Esophagus squamous epithelium (tissue), 5 donors: ENCODE measurements at regions not wholly inside any gene's neighbourhood (a gene's known extent, or its start where the extent isn't known, plus 50 kb on each side); places are given as distances from the start of the nearest gene placed in this dataset.

Source experiments
- DNase-seq: peaks from one replicate; lab custom pipeline; 2025; lab: John Stamatoyannopoulos, UW
- H3K27ac ChIP-seq, 4 donors: fragments of 200-600 bp; sonication (generic); one replicate each; pipeline ENCODE4 v1.5.1; 2016 to 2019; ENCODE audit warnings: mild to moderate bottlenecking in 1 of 4
- H3K27me3 ChIP-seq, 4 donors: fragments of 200-600 bp; sonication (generic); 1 replicate in 3 of 4; 2 replicates in 1 of 4; pipeline versions ENCODE4 v1.5.1 to v1.6.0; 2017 to 2021; ENCODE audit warnings: antibody characterized with exemption in 1 of 4
- H3K36me3 ChIP-seq, 3 donors: fragments of 200-600 bp; sonication (generic); one replicate each; pipeline ENCODE4 v1.5.1; 2016 to 2019
- H3K4me1 ChIP-seq, 3 donors: fragments of 200-600 bp; sonication (generic); one replicate each; pipeline ENCODE4 v1.5.1; 2017 to 2019
- H3K4me3 ChIP-seq, 4 donors: fragments of 200-600 bp; sonication (generic); 1 replicate in 3 of 4; 2 replicates in 1 of 4; pipeline ENCODE4 v1.5.1; 2016 to 2019; ENCODE audit warnings: mild to moderate bottlenecking in 2 of 4, moderate library complexity in 1 of 4
- H3K9me3 ChIP-seq, 3 donors: fragments of 200-600 bp; sonication (generic); one replicate each; pipeline ENCODE4 v1.5.1; 2016 to 2019
- POLR2A ChIP-seq, 4 donors: fragments of 450-650 bp; IDR thresholded peaks; one replicate each; pipeline ENCODE4 v1.6.1; 2017; ENCODE audit warnings: antibody characterized with exemption in 4 of 4, mild to moderate bottlenecking in 4 of 4, moderate library complexity in 3 of 4
- WGBS, 2 donors: methylation state at CpG; one replicate each; pipeline ENCODE4 v1.1.5; 2018; 5-methylcytosine and 5-hydroxymethylcytosine counted together
- intact Hi-C: fragments of 100-400 bp; cut with DNase I; formaldehyde crosslinking; loops from one replicate; pipeline ENCODE4 v1.15.0; 2022
- TF ChIP-seq, protein P1 (sequence below), 6 experiments: fragments of 450-650 bp in 4 of 6; fragments of 200-600 bp in 2 of 6; sonication (generic) in 2 of 6; IDR thresholded peaks; one replicate each; pipeline ENCODE4 v1.5.1; 2016 to 2019; ENCODE audit warnings: antibody characterized with exemption in 6 of 6, mild to moderate bottlenecking in 4 of 6, moderate library complexity in 4 of 6
- donor health status: DM: yes; HTN: yes; CAD: no.

DNA sequence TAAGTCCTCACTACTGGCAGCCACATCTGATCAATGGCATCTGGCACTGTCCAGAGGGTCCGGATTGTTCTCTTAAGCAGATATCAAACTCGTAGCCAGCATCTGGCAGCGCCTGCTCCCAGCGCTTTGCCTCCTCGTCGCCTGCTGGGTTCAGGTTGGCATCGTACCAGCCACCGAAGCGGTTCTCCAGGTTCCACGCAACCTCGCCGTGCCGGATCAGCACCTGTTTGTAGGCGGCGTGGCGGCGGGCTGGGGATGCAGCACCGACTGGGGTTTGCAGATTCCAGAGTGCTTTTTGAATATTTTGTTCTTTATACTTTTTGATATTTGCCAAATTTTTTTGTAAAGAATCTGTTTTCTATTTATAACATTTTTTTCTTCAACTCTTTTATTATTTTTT, 111.6 kb downstream of the NR2F2 start:
- Histone ChIP-seq H3K27ac (no peak overlapping the region), H3K27me3 (no peaks in the 10 kb centered on the region), H3K36me3 (no peaks in the 10 kb centered on the region), H3K4me1 (no peaks in the 10 kb centered on the region), H3K9me3 (no peaks in the 10 kb centered on the region), H3K4me3 (no peak overlapping the region)
- 87 to 91% methylated on average over 14 to 17 of the region's 18 CpGs for WGBS, 2 donors
- DNase-seq, result no peak
- TF ChIP-seq, protein P1, sequence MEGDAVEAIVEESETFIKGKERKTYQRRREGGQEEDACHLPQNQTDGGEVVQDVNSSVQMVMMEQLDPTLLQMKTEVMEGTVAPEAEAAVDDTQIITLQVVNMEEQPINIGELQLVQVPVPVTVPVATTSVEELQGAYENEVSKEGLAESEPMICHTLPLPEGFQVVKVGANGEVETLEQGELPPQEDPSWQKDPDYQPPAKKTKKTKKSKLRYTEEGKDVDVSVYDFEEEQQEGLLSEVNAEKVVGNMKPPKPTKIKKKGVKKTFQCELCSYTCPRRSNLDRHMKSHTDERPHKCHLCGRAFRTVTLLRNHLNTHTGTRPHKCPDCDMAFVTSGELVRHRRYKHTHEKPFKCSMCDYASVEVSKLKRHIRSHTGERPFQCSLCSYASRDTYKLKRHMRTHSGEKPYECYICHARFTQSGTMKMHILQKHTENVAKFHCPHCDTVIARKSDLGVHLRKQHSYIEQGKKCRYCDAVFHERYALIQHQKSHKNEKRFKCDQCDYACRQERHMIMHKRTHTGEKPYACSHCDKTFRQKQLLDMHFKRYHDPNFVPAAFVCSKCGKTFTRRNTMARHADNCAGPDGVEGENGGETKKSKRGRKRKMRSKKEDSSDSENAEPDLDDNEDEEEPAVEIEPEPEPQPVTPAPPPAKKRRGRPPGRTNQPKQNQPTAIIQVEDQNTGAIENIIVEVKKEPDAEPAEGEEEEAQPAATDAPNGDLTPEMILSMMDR (IDR thresholded peaks at IDR 0.05), result no peak
- no peak for TF ChIP-seq POLR2A (IDR thresholded peaks at IDR 0.05)
- intact Hi-C loops, result no loop called here

DNA sequence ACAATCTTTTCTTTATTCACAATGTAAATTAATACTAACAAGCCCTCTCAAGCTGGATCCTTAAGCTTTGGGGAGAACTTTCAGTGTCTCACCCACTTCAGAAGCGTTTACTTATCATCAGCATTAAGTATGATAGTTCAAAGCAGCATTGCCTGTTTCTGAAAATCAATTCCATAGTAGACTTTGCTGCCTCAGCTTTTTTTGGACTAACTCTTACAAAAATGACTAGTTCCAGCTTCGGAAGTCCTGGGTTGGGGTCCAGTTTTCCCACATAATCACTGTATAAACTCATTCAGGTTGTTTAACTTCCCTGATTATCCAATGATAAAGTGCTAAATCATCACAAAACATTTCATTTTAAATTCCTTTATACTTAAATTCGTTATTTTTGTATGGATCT, 114.4 kb downstream of the NR2F2 start:
- no peak overlapping the region for H3K27ac ChIP-seq
- H3K4me1 ChIP-seq, result no peaks in the 10 kb centered on the region
- DNase-seq, result no peak
- H3K9me3 ChIP-seq, result no peaks in the 10 kb centered on the region
- intact Hi-C loops, result no loop called here
- TF ChIP-seq POLR2A (IDR thresholded peaks at IDR 0.05), result no peak
- TF ChIP-seq, protein P1 (IDR thresholded peaks at IDR 0.05), result no peak
- H3K27me3 ChIP-seq, result no peaks in the 10 kb centered on the region
- 52 to 64% methylated on average over 3 of the region's 3 CpGs for WGBS, 2 donors
- H3K4me3 ChIP-seq, result no peak overlapping the region
- H3K36me3 ChIP-seq, result no peaks in the 10 kb centered on the region

- intact Hi-C loops, result no loop called here
- Histone ChIP-seq H3K4me1 (no peaks in the 10 kb centered on the region), H3K27ac (no peak overlapping the region), H3K4me3 (no peak overlapping the region), H3K27me3 (no peaks in the 10 kb centered on the region), H3K9me3 (no peaks in the 10 kb centered on the region), H3K36me3 (no peaks in the 10 kb centered on the region)
- no peak for TF ChIP-seq POLR2A (IDR thresholded peaks at IDR 0.05)
- TF ChIP-seq, protein P1 (IDR thresholded peaks at IDR 0.05), result no peak
- WGBS, 2 donors, result 32 to 46% methylated on average over 7 of the region's 7 CpGs
- DNase-seq, result no peak
Measured at GRCh38 chr15:96448923-96449322, 118.4 kb downstream of the NR2F2 start.

GRCh38 chr15:96457841-96458240, 127.3 kb downstream of the NR2F2 start:
- Histone ChIP-seq H3K36me3 (no peaks in the 10 kb centered on the region), H3K9me3 (no peaks in the 10 kb centered on the region), H3K27me3 (no peaks in the 10 kb centered on the region), H3K4me3 (no peak overlapping the region), H3K4me1 (no peaks in the 10 kb centered on the region), H3K27ac (no peak overlapping the region)
- no peak for DNase-seq
- TF ChIP-seq, protein P1 (IDR thresholded peaks at IDR 0.05), result no peak
- TF ChIP-seq POLR2A (IDR thresholded peaks at IDR 0.05), result no peak
- WGBS, 2 donors, result 55 to 64% methylated on average over 3 of the region's 3 CpGs
- intact Hi-C loops, result no loop called here

DNA sequence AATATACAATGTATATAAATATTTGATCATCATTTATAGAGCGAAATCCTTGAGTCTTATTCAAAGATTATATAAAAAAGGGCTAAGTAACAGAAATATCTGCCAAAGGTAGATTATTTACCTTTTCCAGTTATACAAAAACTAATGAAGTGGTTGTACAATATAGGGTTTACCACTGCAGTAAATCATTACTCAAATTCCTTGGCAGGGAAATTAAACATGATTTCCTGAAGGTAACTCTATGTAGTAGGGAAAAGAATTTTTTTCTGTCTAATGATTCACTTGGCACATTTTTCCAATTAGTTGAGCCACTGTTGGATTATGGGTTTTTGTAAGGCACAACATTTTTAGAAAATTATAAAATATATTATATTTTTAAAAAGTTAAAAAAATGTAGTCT, 129.6 kb downstream of the NR2F2 start:
- intact Hi-C loops, result no loop called here
- WGBS, 2 donors, result 48% methylated on average over 1 of the region's 1 CpG
- no peak for TF ChIP-seq POLR2A (IDR thresholded peaks at IDR 0.05)
- TF ChIP-seq, protein P1 (IDR thresholded peaks at IDR 0.05), result no peak
- no peaks in the 10 kb centered on the region for H3K27me3 ChIP-seq
- H3K4me3 ChIP-seq, result no peak overlapping the region
- no peaks in the 10 kb centered on the region for H3K9me3 ChIP-seq
- no peak for DNase-seq
- no peak overlapping the region for H3K27ac ChIP-seq
- H3K36me3 ChIP-seq, result no peaks in the 10 kb centered on the region
- no peaks in the 10 kb centered on the region for H3K4me1 ChIP-seq
